ENCODE measurements at regions not wholly inside any gene's neighbourhood (a gene's known extent, or its start where the extent isn't known, plus 50 kb on each side); places are given as distances from the start of the nearest gene placed in this dataset.
A peak's percentile ranks its signal among the peaks of the same experiment; 100 is the strongest.

GRCh38 chr2:70036290-70036689 lies 51.0 kb upstream of the PCBP1 start:
- no peak for DNase-seq

DNA sequence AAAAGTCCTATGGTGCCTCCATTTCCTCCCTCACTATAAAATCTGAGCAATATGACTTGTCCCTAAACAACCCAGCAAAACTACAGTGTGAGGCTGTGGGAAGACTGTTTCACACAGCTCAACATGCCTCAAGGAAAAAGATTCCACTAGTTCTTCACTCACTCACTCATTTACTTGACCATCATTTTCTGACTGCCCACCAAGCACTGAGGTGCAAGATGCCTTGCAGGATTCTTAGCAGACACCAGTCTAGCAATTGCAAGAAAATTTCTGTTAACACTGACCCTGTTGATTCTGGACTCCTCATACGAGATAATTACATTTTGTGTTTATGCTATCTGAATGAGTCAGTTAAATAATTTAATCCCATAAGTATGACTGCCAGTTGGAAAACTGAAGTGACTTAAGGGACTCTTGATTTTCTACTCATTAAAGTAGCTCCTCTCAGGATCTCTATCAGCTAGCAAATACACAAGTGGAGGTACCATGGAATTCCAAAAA lies 51.9 kb upstream of the PCBP1 start:
- no peak for DNase-seq

DNA sequence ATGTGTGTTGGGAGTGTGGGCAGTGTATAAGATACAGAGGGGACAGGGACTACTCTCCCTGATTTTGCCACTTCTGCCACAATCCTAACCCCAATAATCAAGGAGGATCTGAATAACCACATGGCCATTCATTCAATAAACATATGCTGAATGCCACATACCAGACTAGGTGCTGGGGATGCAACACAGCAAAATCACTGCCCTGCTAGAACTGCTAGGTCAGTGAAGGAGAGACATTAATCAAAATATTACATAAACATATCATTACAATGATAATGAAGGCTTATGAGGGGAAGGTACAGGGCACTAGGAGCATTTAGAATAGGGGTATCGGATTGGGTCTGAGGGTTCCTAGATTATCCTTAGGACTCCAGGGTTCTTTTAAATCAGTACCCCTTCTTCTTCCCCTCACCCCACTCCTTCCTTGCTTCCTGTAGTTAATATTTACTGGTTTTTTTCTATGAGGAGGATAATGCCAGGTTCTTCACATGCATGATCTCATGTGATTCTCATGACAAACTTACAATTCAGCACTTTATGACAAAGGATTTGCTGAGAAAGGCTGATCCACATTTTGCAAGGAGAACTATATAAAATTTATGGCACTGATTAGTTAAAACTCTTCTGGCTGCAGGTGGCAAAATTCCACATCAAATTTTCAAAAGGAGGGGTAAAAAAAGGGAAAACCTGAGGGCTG lies 56.4 kb upstream of the PCBP1 start:
- no peak for DNase-seq

GRCh38 chr2:70029814-70030409 lies 57.4 kb upstream of the PCBP1 start:
- peak; percentile 69 for DNase-seq

DNA sequence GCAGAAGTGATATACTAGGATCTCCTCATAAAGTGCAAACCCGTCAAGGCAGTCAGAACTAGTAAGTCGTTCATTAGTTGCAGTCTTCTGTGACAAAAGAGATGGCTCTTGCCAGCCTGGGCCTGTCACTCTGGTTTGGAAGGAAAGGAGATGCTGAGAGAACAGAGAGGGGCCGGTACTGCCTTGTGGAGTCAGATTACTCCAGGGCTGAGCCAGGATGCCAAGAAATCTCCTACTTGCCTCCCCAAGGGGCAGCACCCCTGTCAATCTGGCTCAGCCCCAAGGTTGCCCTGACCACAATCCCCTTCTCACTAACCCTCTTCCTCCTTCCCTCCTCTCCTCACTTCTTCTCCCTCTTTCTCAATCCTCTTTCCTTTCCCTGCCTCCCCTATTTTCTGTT lies 62.9 kb upstream of the ASPRV1 start:
- no peak for DNase-seq

- no peak for DNase-seq
Observed at GRCh38 chr2:70019096-70019495, 57.7 kb upstream of the ASPRV1 start.

DNA sequence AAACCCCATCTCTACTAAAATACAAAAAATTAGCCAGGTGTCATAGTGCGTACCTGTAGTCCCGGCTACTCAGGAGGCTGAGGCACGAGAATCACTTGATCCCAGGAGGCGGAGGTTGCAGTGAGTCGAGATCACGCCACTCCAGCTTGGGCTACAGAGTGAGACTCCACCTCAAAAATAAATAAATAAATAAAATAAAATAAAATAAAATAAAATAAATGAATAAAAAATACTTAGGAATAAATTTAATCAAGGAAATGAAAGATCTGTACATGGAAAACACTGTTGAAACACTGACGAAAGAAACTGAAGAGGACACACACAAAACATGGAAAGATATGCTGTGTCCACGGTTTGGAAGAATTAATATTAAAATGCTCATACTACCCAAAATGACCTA lies 56.5 kb upstream of the ASPRV1 start:
- DNase-seq, result no peak

- DNase-seq, result no peak
Observed at GRCh38 chr2:70014959-70015358, 53.5 kb upstream of the ASPRV1 start.

- peak; percentile 29 for DNase-seq
Observed at GRCh38 chr2:70012887-70013286, 51.5 kb upstream of the ASPRV1 start.

GRCh38 chr2:70011786-70012185 lies 50.4 kb upstream of the ASPRV1 start:
- DNase-seq, result no peak

DNA sequence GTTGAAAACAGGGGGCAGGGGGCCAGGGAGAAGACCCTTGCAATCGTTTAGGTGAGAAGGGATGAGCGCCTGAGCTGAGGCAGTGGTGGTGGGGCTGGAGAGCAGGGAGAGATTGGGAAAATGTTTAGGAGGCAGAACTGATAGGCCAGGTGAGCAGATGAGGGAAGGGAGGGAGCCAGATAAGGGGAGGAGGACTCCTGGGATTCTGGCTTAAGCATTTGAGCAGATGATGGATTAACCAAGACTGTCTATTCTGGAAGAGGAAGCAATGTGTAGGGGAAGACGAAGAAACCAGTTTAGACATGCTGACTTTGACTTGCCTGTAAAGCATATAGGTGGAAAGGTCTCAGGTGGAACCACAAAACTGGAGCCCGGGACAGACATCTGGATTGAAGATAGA lies 49.9 kb upstream of the ASPRV1 start:
- DNase-seq, result no peak
